ENCODE measurements at regions not wholly inside any gene's neighbourhood (a gene's known extent, or its start where the extent isn't known, plus 50 kb on each side); places are given as distances from the start of the nearest gene placed in this dataset.

GRCh38 chr3:5758699-5759098 is 571.2 kb downstream of the EDEM1 start:
- Histone ChIP-seq H3K27me3 (no peaks in the 10 kb centered on the region), H3K36me3 (no peaks in the 10 kb centered on the region), H3K9me3 (no peaks in the 10 kb centered on the region), H3K4me3 (no peak overlapping the region), H3K4me1 (no peaks in the 10 kb centered on the region), H3K27ac (no peak overlapping the region)
- TF ChIP-seq POLR2A (IDR thresholded peaks at IDR 0.05) (no peak), CTCF (IDR thresholded peaks at IDR 0.05) (no peak)
- DNase-seq: no peak

- no peak overlapping the region for H3K27ac ChIP-seq
- DNase-seq: no peak
- no peak for TF ChIP-seq POLR2A (IDR thresholded peaks at IDR 0.05)
- no peak overlapping the region for H3K4me3 ChIP-seq
- no peaks in the 10 kb centered on the region for H3K27me3 ChIP-seq
- H3K4me1 ChIP-seq: no peaks in the 10 kb centered on the region
- H3K36me3 ChIP-seq: no peaks in the 10 kb centered on the region
- no peaks in the 10 kb centered on the region for H3K9me3 ChIP-seq
Observed at GRCh38 chr3:5762506-5762905, 575.0 kb downstream of the EDEM1 start.

- Histone ChIP-seq H3K27ac (no peak overlapping the region), H3K4me1 (no peaks in the 10 kb centered on the region), H3K27me3 (no peaks in the 10 kb centered on the region), H3K36me3 (no peaks in the 10 kb centered on the region), H3K9me3 (no peaks in the 10 kb centered on the region), H3K4me3 (no peak overlapping the region)
- DNase-seq: no peak
- TF ChIP-seq CTCF (IDR thresholded peaks at IDR 0.05): no peak
- no peak for TF ChIP-seq POLR2A (IDR thresholded peaks at IDR 0.05)
Observed at GRCh38 chr3:5766848-5767247, 579.3 kb downstream of the EDEM1 start.

- H3K4me3 ChIP-seq: no peak overlapping the region
- TF ChIP-seq CTCF (IDR thresholded peaks at IDR 0.05) (no peak), POLR2A (IDR thresholded peaks at IDR 0.05) (no peak)
- H3K27ac ChIP-seq: no peak overlapping the region
- no peak for DNase-seq
- no peaks in the 10 kb centered on the region for H3K36me3 ChIP-seq
- H3K4me1 ChIP-seq: no peaks in the 10 kb centered on the region
- no peaks in the 10 kb centered on the region for H3K9me3 ChIP-seq
- no peaks in the 10 kb centered on the region for H3K27me3 ChIP-seq
Observed at GRCh38 chr3:5767304-5767703, 579.8 kb downstream of the EDEM1 start.

- no peak for DNase-seq
- H3K36me3 ChIP-seq: no peaks in the 10 kb centered on the region
Observed at GRCh38 chr3:5768281-5768945, 580.9 kb downstream of the EDEM1 start.

GRCh38 chr3:5769825-5770224 is 582.3 kb downstream of the EDEM1 start:
- no peaks in the 10 kb centered on the region for H3K4me1 ChIP-seq
- DNase-seq: no peak
- TF ChIP-seq POLR2A (IDR thresholded peaks at IDR 0.05): no peak
- TF ChIP-seq CTCF (IDR thresholded peaks at IDR 0.05): no peak

More at GRCh38 chr3:5768281-5768945, 580.9 kb downstream of the EDEM1 start:
- TF ChIP-seq POLR2A (IDR thresholded peaks at IDR 0.05) (no peak), CTCF (IDR thresholded peaks at IDR 0.05) (no peak)
- no peak overlapping the region for H3K27ac ChIP-seq
- no peaks in the 10 kb centered on the region for H3K9me3 ChIP-seq
- no peaks in the 10 kb centered on the region for H3K27me3 ChIP-seq
- no peak overlapping the region for H3K4me3 ChIP-seq
- no peaks in the 10 kb centered on the region for H3K4me1 ChIP-seq

More at GRCh38 chr3:5769825-5770224, 582.3 kb downstream of the EDEM1 start:
- Histone ChIP-seq H3K4me3 (no peak overlapping the region), H3K27ac (no peak overlapping the region), H3K27me3 (no peaks in the 10 kb centered on the region), H3K9me3 (no peaks in the 10 kb centered on the region), H3K36me3 (no peaks in the 10 kb centered on the region)

Measured in Peyer's patch (tissue), 4 donors.